GM12892 (cell line): ENCODE measurements at regions not wholly inside any gene's neighbourhood (a gene's known extent, or its start where the extent isn't known, plus 50 kb on each side); places are given as distances from the start of the nearest gene placed in this dataset.
"Not testable (repeated sequence)": the region's sequence is repeated elsewhere in the genome, so short reads cannot be mapped to it uniquely, and the experiment has no call there.

Source experiments
- POLR2A ChIP-seq: IDR thresholded peaks from 2 replicates; pipeline ENCODE4 v1.6.1; 2011; ENCODE audit warnings: low read depth, low read length, control low read depth
- POLR2AphosphoS5 ChIP-seq: IDR thresholded peaks from 2 replicates; pipeline ENCODE4 v1.6.1; 2011; ENCODE audit warnings: low read depth, low read length, control low read depth

DNA sequence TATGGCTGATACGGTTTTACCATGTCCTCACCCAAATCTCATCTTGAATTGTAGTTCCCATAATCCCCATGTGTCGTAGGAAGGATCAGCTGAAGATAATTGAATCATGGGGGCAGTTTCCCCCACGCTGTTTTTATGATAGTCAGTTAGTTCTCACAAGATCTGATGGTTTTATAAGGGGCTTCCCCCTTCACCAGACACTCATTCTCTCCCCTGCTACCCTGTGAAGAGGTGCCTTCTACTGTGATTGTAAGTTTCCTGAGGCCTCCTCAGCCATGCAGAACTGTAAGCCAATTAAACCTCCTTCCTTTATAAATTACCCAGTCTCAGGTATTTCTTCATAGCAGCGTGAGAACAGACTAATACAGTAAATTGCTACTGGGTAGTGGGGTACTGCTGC lies 139.6 kb upstream of the VANGL1 start:
- not testable (repeated sequence) for TF ChIP-seq POLR2A, POLR2AphosphoS5
